GM12874 (cell line): ENCODE measurements at regions not wholly inside any gene's neighbourhood (a gene's known extent, or its start where the extent isn't known, plus 50 kb on each side); places are given as distances from the start of the nearest gene placed in this dataset.

Source experiments
- TF ChIP-seq, protein P1 (sequence below): IDR thresholded peaks from 2 replicates; pipeline ENCODE4 v1.5.1; 2011; ENCODE audit warnings: low read depth, mild to moderate bottlenecking, control low read depth, low read length, moderate library complexity; ENCODE audit not compliant: insufficient read depth

DNA sequence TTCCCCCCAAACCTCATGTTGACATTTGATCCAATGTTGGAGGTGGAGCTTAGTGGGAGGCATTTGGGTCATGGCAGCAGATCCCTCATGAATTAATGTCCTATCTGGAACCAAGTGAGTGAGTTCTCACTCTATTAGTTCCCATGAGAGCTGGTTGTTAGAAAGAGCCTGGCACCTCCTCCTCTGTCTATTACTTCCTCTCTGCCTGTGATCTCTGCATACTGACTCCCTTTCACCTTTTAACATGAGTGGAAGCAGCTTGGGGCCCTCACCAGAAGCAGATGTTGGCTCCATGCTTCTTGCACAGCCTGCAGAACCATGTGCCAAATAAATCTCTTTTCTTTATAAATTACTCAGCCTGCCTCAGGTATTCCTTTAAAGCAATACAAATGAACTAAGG, 127.3 kb upstream of the RALGAPA2 start:
- TF ChIP-seq, protein P1, sequence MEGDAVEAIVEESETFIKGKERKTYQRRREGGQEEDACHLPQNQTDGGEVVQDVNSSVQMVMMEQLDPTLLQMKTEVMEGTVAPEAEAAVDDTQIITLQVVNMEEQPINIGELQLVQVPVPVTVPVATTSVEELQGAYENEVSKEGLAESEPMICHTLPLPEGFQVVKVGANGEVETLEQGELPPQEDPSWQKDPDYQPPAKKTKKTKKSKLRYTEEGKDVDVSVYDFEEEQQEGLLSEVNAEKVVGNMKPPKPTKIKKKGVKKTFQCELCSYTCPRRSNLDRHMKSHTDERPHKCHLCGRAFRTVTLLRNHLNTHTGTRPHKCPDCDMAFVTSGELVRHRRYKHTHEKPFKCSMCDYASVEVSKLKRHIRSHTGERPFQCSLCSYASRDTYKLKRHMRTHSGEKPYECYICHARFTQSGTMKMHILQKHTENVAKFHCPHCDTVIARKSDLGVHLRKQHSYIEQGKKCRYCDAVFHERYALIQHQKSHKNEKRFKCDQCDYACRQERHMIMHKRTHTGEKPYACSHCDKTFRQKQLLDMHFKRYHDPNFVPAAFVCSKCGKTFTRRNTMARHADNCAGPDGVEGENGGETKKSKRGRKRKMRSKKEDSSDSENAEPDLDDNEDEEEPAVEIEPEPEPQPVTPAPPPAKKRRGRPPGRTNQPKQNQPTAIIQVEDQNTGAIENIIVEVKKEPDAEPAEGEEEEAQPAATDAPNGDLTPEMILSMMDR, result no peak

DNA sequence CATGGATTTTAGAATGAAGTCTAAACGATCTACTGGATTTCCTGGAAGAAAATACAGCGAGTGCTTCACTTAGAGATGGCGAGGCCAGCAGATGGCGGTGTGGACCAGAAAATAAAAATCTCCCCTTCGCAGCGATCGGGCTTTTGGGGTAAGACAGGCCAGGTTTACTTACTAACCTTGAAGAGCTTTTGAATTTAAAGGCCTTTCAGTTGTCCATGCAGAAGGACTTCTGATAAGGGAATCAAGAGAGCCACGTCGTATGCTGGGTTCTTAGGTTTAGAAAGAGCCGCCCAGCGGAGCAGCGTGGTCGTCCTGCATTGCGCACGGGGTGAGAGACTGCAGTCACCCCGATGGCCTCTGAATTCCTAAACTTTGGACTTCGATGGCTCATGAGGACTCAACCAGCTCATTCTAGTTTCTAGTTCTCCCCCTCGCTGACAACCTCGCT, 125.2 kb upstream of the RALGAPA2 start:
- TF ChIP-seq, protein P1, result peak; percentile 56

DNA sequence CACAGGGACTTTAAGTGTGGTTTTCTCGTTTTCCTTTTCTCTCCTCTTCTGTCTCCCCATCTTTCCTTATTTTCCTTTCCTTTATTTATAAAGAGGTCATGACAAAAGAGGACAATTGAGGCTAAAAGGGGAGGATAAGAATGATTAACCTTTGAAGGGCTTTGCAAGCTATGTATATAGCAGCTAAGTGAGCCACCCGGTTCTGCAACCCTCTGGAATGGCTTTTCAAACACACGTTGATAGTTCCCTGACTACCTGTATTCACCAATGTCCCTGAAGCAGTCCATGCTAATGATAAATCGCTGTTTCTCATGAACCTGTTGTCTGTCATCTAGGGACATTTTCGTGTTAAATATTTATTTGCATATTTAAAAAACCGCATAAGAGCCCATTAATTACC, 124.4 kb upstream of the RALGAPA2 start:
- TF ChIP-seq, protein P1, result no peak

DNA sequence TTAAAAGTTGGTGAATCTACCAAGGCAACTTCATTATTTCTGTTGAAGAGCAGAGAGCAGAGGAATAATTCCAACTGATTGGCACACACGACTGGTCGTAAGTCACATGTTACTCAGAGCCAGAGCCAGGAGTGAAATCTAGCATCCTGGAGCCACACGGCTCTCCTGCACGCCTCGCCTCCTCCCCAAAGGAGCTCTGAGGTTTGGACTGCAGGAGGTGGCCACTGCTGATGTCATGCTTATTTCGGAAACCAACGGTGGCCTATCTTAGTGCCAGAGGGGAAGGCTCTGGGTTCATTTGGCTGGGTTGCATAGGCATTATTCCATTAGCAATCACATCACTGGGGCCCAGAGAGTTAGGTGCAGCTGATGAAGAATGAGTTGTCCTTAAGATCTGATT, 123.5 kb upstream of the RALGAPA2 start:
- TF ChIP-seq, protein P1, result no peak

DNA sequence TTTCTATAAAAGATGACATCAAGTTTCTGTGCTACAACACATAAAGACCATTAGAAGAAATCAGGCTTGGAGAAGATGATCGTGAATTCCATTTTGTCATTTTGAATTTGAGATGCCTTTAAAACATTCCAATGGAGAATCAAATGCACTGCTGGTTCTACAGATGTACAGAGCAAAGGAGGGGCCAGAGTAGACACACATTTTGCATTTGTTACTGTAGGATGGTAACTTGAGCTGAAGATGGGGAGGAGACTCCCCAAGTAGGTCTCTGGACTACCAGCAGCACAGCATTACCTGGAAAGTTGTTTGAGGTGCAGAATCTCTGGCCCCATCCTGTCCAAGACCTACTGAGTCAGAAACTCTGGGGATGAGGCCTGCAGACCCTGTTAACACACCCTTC, 121.6 kb upstream of the RALGAPA2 start:
- TF ChIP-seq, protein P1, result no peak

DNA sequence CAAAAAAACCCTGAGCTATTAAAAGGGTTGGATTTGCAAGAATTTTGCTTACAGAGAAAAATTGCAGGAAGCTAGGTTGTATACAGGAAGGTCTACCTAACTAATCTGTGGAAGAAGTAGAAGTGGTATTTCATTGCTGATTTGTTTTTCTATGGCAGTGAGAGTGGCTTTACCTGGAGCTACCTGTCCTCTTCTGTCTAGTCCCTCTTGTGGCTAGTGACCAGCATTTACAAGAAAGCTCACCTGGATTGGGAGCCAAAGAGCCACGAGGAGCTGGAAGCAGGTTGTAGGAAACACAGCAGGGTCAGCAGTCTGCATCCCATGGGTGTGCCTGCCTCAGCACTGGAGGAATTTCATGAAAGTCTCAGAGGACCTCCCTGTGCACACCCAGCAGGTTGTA, 120.3 kb upstream of the RALGAPA2 start:
- TF ChIP-seq, protein P1, result no peak

DNA sequence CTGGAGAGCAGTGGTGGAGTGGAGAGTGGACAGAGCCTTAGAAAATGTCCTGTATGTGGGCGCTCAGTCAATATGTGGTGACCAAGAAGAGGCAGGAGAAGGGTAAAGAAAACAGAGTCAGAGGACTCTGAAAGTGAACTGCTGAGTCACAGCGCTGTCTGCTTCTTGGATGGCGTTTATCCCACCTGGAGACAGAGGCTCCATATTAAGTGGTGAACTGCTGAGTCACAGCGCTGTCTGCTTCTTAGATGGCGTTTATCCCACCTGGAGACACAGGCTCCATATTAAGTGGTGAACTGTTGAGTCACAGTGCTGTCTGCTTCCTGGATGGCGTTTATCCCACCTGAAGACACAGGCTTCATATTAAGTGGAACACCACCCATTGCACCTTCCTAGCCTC, 119.3 kb upstream of the RALGAPA2 start:
- TF ChIP-seq, protein P1, result no peak

DNA sequence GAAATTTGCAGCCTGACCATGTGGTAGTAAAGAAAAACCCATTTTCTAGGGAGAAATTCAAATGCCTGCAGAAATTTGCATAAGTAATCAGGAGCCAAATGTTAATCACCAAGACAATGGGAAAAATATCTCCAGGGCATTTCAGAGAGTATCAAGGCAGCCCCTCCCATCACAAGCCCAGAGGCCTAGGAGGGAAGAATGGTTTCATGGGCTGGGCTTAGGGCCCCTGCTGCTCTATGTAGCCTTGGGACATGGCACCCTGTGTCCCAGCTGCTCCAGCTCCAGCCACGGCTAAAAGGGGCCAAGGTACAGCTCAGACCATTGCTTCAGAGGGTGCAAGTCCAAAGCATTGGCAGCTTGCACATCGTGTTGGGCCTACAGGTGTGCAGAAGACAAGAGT, 117.2 kb upstream of the RALGAPA2 start:
- TF ChIP-seq, protein P1, result no peak
